Middle frontal gyrus (tissue), 1 donor: ENCODE measurements at regions not wholly inside any gene's neighbourhood (a gene's known extent, or its start where the extent isn't known, plus 50 kb on each side); places are given as distances from the start of the nearest gene placed in this dataset.
"Not testable (repeated sequence)": the region's sequence is repeated elsewhere in the genome, so short reads cannot be mapped to it uniquely, and the experiment has no call there.

Experiments used
- DNase-seq: peaks from one replicate; pipeline ENCODE4 v3.0.0-alpha.2; 2015; ENCODE audit warnings: low spot score; ENCODE audit errors: extremely low spot score

- no peak for DNase-seq
These were observed 151.0 kb downstream of the NUF2 start for GRCh38 chr1:163472651-163473248.

- DNase-seq: no peak
These were observed 155.6 kb downstream of the NUF2 start for GRCh38 chr1:163477276-163477830.

GRCh38 chr1:163498391-163499330, 176.9 kb downstream of the NUF2 start:
- not testable (repeated sequence) for DNase-seq

- DNase-seq: no peak
These were observed 182.7 kb downstream of the NUF2 start for GRCh38 chr1:163504331-163504978.

- DNase-seq: no peak
These were observed 187.4 kb downstream of the NUF2 start for GRCh38 chr1:163509114-163509513.

- no peak for DNase-seq
These were observed 190.7 kb downstream of the NUF2 start for GRCh38 chr1:163512349-163512989.

- no peak for DNase-seq
These were observed 201.7 kb downstream of the NUF2 start for GRCh38 chr1:163523375-163524029.

- DNase-seq: no peak
These were observed 207.1 kb downstream of the NUF2 start for GRCh38 chr1:163528710-163529348.

- DNase-seq: no peak
These were observed 209.6 kb downstream of the NUF2 start for GRCh38 chr1:163531345-163531744.

GRCh38 chr1:163535401-163535800, 213.6 kb downstream of the NUF2 start:
- DNase-seq: no peak

GRCh38 chr1:163535807-163536206, 214.1 kb downstream of the NUF2 start:
- no peak for DNase-seq

GRCh38 chr1:163537809-163538208, 216.1 kb downstream of the NUF2 start:
- DNase-seq: no peak

- no peak for DNase-seq
These were observed 216.9 kb downstream of the NUF2 start for GRCh38 chr1:163538667-163539066.

- DNase-seq: no peak
These were observed 219.0 kb downstream of the NUF2 start for GRCh38 chr1:163540727-163541126.

GRCh38 chr1:163544441-163544840, 222.7 kb downstream of the NUF2 start:
- DNase-seq: no peak

GRCh38 chr1:163558162-163558561, 236.4 kb downstream of the NUF2 start:
- DNase-seq: no peak

- DNase-seq: no peak
These were observed 240.0 kb downstream of the NUF2 start for GRCh38 chr1:163561580-163562295.

GRCh38 chr1:163562355-163562754, 240.6 kb downstream of the NUF2 start:
- DNase-seq: no peak

- DNase-seq: no peak
These were observed 243.4 kb downstream of the NUF2 start for GRCh38 chr1:163565166-163565565.

GRCh38 chr1:163570071-163570470, 248.3 kb downstream of the NUF2 start:
- no peak for DNase-seq
